OCI-LY7 (cell line): ENCODE measurements at regions not wholly inside any gene's neighbourhood (a gene's known extent, or its start where the extent isn't known, plus 50 kb on each side); places are given as distances from the start of the nearest gene placed in this dataset.

Experiments used
- BruUV-seq: library from RNA; stranded (reverse); fragments of 400-500 nt; replicated peaks from 2 replicates; lab custom pipeline; 2021; lab: Mats Ljungman, UMichigan
- CTCF ChIA-PET: fragments of 300-600 bp; sonication (Branson Sonifier 250); formaldehyde crosslinking; loops from one replicate; lab custom pipeline; 2022; ENCODE audit warnings: antibody characterized with exemption; ENCODE audit not compliant: unreplicated experiment; lab: Charles Lee
- POLR2A ChIA-PET: fragments of 300-600 bp; sonication (Branson Sonifier 250); formaldehyde crosslinking; loops from one replicate; lab custom pipeline; 2022; ENCODE audit warnings: antibody characterized with exemption; lab: Charles Lee
- DNase-seq: peaks from one replicate; pipeline ENCODE4 v3.0.0-alpha.2; 2015; ENCODE audit warnings: low spot score
- H2AFZ ChIP-seq: fragments of 200-600 bp; sonication (generic), shearing (Covaris generic); 2 replicates; pipeline ENCODE4 v1.6.1; 2014; ENCODE audit warnings: mild to moderate bottlenecking, antibody characterized with exemption, low read length, moderate library complexity
- H3K27ac ChIP-seq: fragments of 200-600 bp; sonication (generic); 2 replicates; pipeline ENCODE4 v1.5.1; 2014; ENCODE audit warnings: mixed run types, low read depth, mild to moderate bottlenecking, moderate library complexity, low read length, inconsistent platforms; ENCODE audit not compliant: poor library complexity, severe bottlenecking
- H3K36me3 ChIP-seq: fragments of 200-600 bp; sonication (generic); 2 replicates; pipeline ENCODE4 v1.6.1; 2014; ENCODE audit warnings: mild to moderate bottlenecking, antibody characterized with exemption, low read length, moderate library complexity, mixed read lengths; ENCODE audit not compliant: insufficient read depth
- H3K4me1 ChIP-seq: fragments of 200-600 bp; sonication (generic); 2 replicates; pipeline ENCODE4 v1.5.1; 2014; ENCODE audit warnings: mild to moderate bottlenecking, low read length; ENCODE audit not compliant: insufficient read depth, poor library complexity, severe bottlenecking
- H3K4me2 ChIP-seq: fragments of 200-600 bp; sonication (generic); 2 replicates; pipeline ENCODE4 v1.6.1; 2014; ENCODE audit warnings: mild to moderate bottlenecking, low read length
- H3K4me3 ChIP-seq: fragments of 200-600 bp; sonication (generic); 2 replicates; pipeline ENCODE4 v1.5.1; 2014; ENCODE audit warnings: mild to moderate bottlenecking, low read depth, low read length; ENCODE audit not compliant: poor library complexity, severe bottlenecking
- H3K79me2 ChIP-seq: fragments of 200-600 bp; sonication (generic); 2 replicates; pipeline ENCODE4 v1.6.1; 2016; ENCODE audit warnings: low read depth, mild to moderate bottlenecking, low read length, moderate library complexity, mixed read lengths; ENCODE audit not compliant: insufficient read depth
- H3K9me2 ChIP-seq: fragments of 200-600 bp; sonication (generic); 2 replicates; pipeline ENCODE4 v1.6.1; 2016; ENCODE audit warnings: mild to moderate bottlenecking, low read length, mixed read lengths; ENCODE audit not compliant: insufficient read depth
- H3K9me3 ChIP-seq: fragments of 200-600 bp; sonication (generic); 2 replicates; pipeline ENCODE4 v1.6.1; 2014; ENCODE audit warnings: mild to moderate bottlenecking, mixed run types, low read length, mixed read lengths
- H4K20me1 ChIP-seq: fragments of 200-600 bp; sonication (generic); 2 replicates; pipeline ENCODE4 v1.6.1; 2014; ENCODE audit warnings: mild to moderate bottlenecking, antibody characterized with exemption, low read length, moderate library complexity, mixed read lengths; ENCODE audit not compliant: insufficient read depth
- EZH2phosphoT487 ChIP-seq: fragments of 200-600 bp; sonication (generic); IDR thresholded peaks from 2 replicates; pipeline ENCODE4 v1.6.1; 2018; ENCODE audit warnings: low read depth, borderline replicate concordance, mild to moderate bottlenecking, mixed run types, antibody characterized with exemption, low read length, moderate library complexity, mixed read lengths
- intact Hi-C: fragments of 100-400 bp; cut with micrococcal nuclease; formaldehyde crosslinking; loops from one replicate; pipeline ENCODE4 v1.10.0; 2022; ENCODE audit not compliant: unreplicated experiment
- TF ChIP-seq, protein P1 (sequence below): fragments of 200-600 bp; sonication (generic); conservative IDR thresholded peaks from 2 replicates; pipeline ENCODE4 v1.5.1; 2014; ENCODE audit warnings: mild to moderate bottlenecking, antibody characterized with exemption, low read length, moderate library complexity, mixed read lengths

- Histone ChIP-seq H3K9me2 (no peaks in the 10 kb centered on the region), H3K9me3 (no peaks in the 10 kb centered on the region), H3K27ac (no peak overlapping the region), H3K4me1 (no peaks in the 10 kb centered on the region), H2AFZ (no peak overlapping the region), H3K4me3 (no peak overlapping the region), H4K20me1 (no peaks in the 10 kb centered on the region), H3K36me3 (no peaks in the 10 kb centered on the region), H3K79me2 (no peaks in the 10 kb centered on the region), H3K4me2 (no peak overlapping the region)
- no TSS peak for BruUV-seq
- CTCF ChIA-PET: interaction anchor here (0.5 kb wide), 1 partner anchor 237 kb away, joined by 3 read pairs; no protein-coding TSS in a partner anchor
- intact Hi-C loops: no loop called here
- no peak for DNase-seq
- POLR2A ChIA-PET: interaction anchor here (0.5 kb wide), 1 partner anchor 66 kb away, joined by 4 read pairs; no protein-coding TSS in a partner anchor
- no peak for TF ChIP-seq EZH2phosphoT487
These were observed 62.9 kb upstream of the ACAN start for GRCh38 chr15:88740356-88740755.

- H3K4me3 ChIP-seq: no peak overlapping the region
- H3K9me2 ChIP-seq: no peaks in the 10 kb centered on the region
- no peak overlapping the region for H3K4me2 ChIP-seq
- no peaks in the 10 kb centered on the region for H3K79me2 ChIP-seq
- CTCF ChIA-PET: no interaction called here
- no peak for TF ChIP-seq EZH2phosphoT487
- TF ChIP-seq, protein P1, sequence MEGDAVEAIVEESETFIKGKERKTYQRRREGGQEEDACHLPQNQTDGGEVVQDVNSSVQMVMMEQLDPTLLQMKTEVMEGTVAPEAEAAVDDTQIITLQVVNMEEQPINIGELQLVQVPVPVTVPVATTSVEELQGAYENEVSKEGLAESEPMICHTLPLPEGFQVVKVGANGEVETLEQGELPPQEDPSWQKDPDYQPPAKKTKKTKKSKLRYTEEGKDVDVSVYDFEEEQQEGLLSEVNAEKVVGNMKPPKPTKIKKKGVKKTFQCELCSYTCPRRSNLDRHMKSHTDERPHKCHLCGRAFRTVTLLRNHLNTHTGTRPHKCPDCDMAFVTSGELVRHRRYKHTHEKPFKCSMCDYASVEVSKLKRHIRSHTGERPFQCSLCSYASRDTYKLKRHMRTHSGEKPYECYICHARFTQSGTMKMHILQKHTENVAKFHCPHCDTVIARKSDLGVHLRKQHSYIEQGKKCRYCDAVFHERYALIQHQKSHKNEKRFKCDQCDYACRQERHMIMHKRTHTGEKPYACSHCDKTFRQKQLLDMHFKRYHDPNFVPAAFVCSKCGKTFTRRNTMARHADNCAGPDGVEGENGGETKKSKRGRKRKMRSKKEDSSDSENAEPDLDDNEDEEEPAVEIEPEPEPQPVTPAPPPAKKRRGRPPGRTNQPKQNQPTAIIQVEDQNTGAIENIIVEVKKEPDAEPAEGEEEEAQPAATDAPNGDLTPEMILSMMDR: no peak
- H3K9me3 ChIP-seq: no peaks in the 10 kb centered on the region
- BruUV-seq: no TSS peak
- no peak overlapping the region for H2AFZ ChIP-seq
- intact Hi-C loops: no loop called here
- no peaks in the 10 kb centered on the region for H3K4me1 ChIP-seq
- H3K27ac ChIP-seq: no peak overlapping the region
- POLR2A ChIA-PET: no interaction called here
- no peak for DNase-seq
- no peaks in the 10 kb centered on the region for H3K36me3 ChIP-seq
- no peaks in the 10 kb centered on the region for H4K20me1 ChIP-seq
These were observed 62.2 kb upstream of the ACAN start for GRCh38 chr15:88741046-88741445.

DNA sequence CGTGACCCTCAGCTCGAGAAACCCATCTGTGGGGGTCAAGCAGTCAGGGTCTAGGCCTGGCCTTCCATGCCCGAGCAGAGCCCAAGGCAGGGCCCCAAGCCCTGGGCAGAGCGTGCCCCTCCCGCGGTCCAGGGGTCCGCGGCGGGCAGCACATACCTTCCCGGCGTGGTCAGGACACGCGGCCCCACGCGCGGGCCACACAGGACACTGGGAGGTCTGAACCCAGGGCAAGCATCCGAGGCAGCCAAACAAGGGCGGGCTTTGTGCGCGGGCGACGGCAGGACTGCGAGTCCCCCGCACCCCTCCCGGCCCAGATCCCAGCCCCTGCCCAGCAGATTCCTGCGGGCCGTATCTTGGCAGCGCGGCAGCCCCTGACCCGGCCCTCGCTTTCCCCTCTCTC is 61.6 kb upstream of the ACAN start:
- BruUV-seq: no TSS peak
- Histone ChIP-seq H2AFZ (no peak overlapping the region), H4K20me1 (no peaks in the 10 kb centered on the region), H3K36me3 (no peaks in the 10 kb centered on the region), H3K9me2 (no peaks in the 10 kb centered on the region), H3K4me2 (no peak overlapping the region), H3K4me3 (no peak overlapping the region), H3K79me2 (no peaks in the 10 kb centered on the region), H3K4me1 (no peaks in the 10 kb centered on the region), H3K27ac (no peak overlapping the region), H3K9me3 (no peaks in the 10 kb centered on the region)
- ChIA-PET POLR2A (no interaction called here), CTCF (no interaction called here)
- TF ChIP-seq EZH2phosphoT487: no peak
- TF ChIP-seq, protein P1: no peak
- no peak for DNase-seq
- intact Hi-C loops: no loop called here
